Smooth muscle cell (in vitro differentiated cells): ENCODE measurements at regions not wholly inside any gene's neighbourhood (a gene's known extent, or its start where the extent isn't known, plus 50 kb on each side); places are given as distances from the start of the nearest gene placed in this dataset.

Source experiments
- DNase-seq: peaks from one replicate; lab custom pipeline; 2025; ENCODE audit not compliant: unreplicated experiment; lab: John Stamatoyannopoulos, UW
- H2AFZ ChIP-seq: fragments of 200-600 bp; sonication (generic); 2 replicates; pipeline ENCODE4 v1.6.0; 2016; ENCODE audit warnings: antibody characterized with exemption, low read depth, mild to moderate bottlenecking
- H3F3A ChIP-seq: fragments of 200-600 bp; sonication (generic); 2 replicates; pipeline ENCODE4 v1.6.0; 2017; ENCODE audit warnings: antibody characterized with exemption, low read depth
- H3K27ac ChIP-seq: fragments of 200-600 bp; sonication (generic); 2 replicates; pipeline ENCODE4 v1.5.1; 2016; ENCODE audit warnings: low read depth, mild to moderate bottlenecking
- H3K27me3 ChIP-seq: fragments of 200-600 bp; sonication (generic); 2 replicates; pipeline ENCODE4 v1.6.1; 2016; ENCODE audit warnings: low read depth, mild to moderate bottlenecking
- H3K36me3 ChIP-seq: fragments of 200-600 bp; sonication (generic); 2 replicates; pipeline ENCODE4 v1.5.1; 2016; ENCODE audit warnings: low read depth
- H3K4me1 ChIP-seq: fragments of 200-600 bp; sonication (generic); 2 replicates; pipeline ENCODE4 v1.5.1; 2016; ENCODE audit warnings: low read depth
- H3K4me2 ChIP-seq: fragments of 200-600 bp; sonication (generic); 2 replicates; pipeline ENCODE4 v1.6.0; 2016; ENCODE audit warnings: mild to moderate bottlenecking
- H3K4me3 ChIP-seq: fragments of 200-600 bp; sonication (generic); 2 replicates; pipeline ENCODE4 v1.5.1; 2016; ENCODE audit warnings: mild to moderate bottlenecking
- H3K79me2 ChIP-seq: fragments of 200-600 bp; sonication (generic); 2 replicates; pipeline ENCODE4 v1.6.0; 2016; ENCODE audit warnings: low read depth, mild to moderate bottlenecking
- H3K9ac ChIP-seq: fragments of 200-600 bp; sonication (generic); 2 replicates; pipeline ENCODE4 v1.6.0; 2016; ENCODE audit warnings: low read depth
- H3K9me3 ChIP-seq: fragments of 200-600 bp; sonication (generic); replicated peaks from 2 replicates; pipeline ENCODE4 v1.5.1; 2016; ENCODE audit warnings: low read depth
- H4K20me1 ChIP-seq: fragments of 200-600 bp; sonication (generic); 2 replicates; pipeline ENCODE4 v1.6.0; 2016; ENCODE audit warnings: low read depth
- WGBS: methylation state at CpG from one replicate; pipeline ENCODE4 v1.1.7; 2016; ENCODE audit warnings: low lambda C conversion rate; 5-methylcytosine and 5-hydroxymethylcytosine counted together
- TF ChIP-seq, protein P1 (sequence below): fragments of 200-600 bp; sonication (generic); IDR thresholded peaks from 2 replicates; pipeline ENCODE4 v1.5.1; 2017; ENCODE audit warnings: borderline replicate concordance, mild to moderate bottlenecking, antibody characterized with exemption; ENCODE audit not compliant: insufficient read depth, poor library complexity, severe bottlenecking

DNA sequence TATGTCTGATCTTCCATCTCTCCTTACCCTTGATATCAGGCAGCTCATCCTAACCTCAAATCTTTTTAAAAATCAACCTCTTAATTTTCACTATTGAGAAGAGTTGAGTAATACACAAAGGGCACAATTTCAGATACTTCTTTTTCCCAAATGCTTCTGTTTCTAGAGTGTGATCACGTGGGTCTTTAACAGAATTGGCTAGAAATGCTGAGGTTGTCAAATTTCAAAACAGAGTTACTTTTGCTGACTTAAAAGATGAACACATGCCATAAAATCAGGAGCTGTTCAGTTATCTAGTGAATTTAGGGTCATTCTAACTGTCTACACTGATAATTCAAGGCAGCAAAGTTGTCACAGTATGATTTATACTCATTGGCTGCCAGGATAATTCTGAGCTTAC is 63.6 kb upstream of the NGF start:
- no peak for DNase-seq
- Histone ChIP-seq H4K20me1 (no peaks in the 10 kb centered on the region), H3F3A (no peaks in the 10 kb centered on the region), H3K79me2 (no peaks in the 10 kb centered on the region), H3K27ac (no peak overlapping the region), H3K36me3 (no peaks in the 10 kb centered on the region), H3K9ac (no peak overlapping the region), H3K4me2 (no peak overlapping the region), H3K27me3 (no peaks in the 10 kb centered on the region), H3K4me3 (no peak overlapping the region), H3K9me3 (no peaks in the 10 kb centered on the region), H2AFZ (no peak overlapping the region), H3K4me1 (no peaks in the 10 kb centered on the region)
- WGBS, result 69% methylated on average over 1 of the region's 1 CpG
- TF ChIP-seq, protein P1, sequence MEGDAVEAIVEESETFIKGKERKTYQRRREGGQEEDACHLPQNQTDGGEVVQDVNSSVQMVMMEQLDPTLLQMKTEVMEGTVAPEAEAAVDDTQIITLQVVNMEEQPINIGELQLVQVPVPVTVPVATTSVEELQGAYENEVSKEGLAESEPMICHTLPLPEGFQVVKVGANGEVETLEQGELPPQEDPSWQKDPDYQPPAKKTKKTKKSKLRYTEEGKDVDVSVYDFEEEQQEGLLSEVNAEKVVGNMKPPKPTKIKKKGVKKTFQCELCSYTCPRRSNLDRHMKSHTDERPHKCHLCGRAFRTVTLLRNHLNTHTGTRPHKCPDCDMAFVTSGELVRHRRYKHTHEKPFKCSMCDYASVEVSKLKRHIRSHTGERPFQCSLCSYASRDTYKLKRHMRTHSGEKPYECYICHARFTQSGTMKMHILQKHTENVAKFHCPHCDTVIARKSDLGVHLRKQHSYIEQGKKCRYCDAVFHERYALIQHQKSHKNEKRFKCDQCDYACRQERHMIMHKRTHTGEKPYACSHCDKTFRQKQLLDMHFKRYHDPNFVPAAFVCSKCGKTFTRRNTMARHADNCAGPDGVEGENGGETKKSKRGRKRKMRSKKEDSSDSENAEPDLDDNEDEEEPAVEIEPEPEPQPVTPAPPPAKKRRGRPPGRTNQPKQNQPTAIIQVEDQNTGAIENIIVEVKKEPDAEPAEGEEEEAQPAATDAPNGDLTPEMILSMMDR, result no peak

DNA sequence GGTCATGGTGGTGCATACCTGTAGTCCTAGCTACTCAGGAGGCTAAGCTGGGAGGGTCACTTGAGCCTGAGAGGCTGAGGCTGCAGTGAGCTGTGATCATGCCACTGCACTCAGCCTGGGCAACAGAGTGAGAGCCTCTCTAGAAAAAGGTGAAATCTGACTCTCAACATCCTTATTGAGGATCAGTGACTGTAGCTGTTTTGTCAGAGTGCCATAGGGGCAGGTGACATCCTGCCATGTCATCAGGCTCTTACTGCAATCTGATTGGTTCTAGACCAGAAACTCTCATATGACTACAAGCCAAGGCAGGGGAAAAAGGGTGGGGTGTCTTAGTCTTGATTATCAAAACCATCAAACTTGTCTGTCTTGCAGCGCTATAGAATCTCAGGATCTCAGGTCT is 62.8 kb upstream of the NGF start:
- Histone ChIP-seq H3K27ac (no peak overlapping the region), H3K4me1 (no peaks in the 10 kb centered on the region)
- WGBS, result 100% methylated on average over 1 of the region's 1 CpG

DNA sequence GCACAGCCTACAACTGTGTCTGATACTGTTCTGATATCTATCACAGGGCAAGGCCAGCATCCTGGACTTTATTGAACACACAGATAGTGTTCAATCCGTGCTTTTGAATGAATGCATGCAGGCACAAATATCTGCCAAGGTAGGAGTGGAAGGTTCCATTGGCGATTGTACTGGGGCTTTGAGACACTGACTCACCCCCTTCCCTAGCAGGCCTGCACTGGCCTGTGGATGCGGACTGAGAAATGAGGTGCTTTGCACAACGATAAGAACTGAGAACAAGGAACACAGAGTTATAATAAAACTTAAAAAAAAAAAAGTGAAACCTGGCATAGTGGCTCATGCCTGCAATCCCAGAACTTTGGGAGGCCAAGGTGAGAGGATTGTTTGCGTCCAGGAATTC is 62.4 kb upstream of the NGF start:
- H3K9me3 ChIP-seq, result no peaks in the 10 kb centered on the region

More for the DNA sequence above, 62.8 kb upstream of the NGF start:
- Histone ChIP-seq H3K27me3 (no peaks in the 10 kb centered on the region), H2AFZ (no peak overlapping the region), H3F3A (no peaks in the 10 kb centered on the region), H3K36me3 (no peaks in the 10 kb centered on the region), H3K4me3 (no peak overlapping the region), H3K79me2 (no peaks in the 10 kb centered on the region), H3K9ac (no peak overlapping the region), H3K4me2 (no peak overlapping the region), H4K20me1 (no peaks in the 10 kb centered on the region), H3K9me3 (no peaks in the 10 kb centered on the region)
- TF ChIP-seq, protein P1, result no peak
- no peak for DNase-seq

DNA sequence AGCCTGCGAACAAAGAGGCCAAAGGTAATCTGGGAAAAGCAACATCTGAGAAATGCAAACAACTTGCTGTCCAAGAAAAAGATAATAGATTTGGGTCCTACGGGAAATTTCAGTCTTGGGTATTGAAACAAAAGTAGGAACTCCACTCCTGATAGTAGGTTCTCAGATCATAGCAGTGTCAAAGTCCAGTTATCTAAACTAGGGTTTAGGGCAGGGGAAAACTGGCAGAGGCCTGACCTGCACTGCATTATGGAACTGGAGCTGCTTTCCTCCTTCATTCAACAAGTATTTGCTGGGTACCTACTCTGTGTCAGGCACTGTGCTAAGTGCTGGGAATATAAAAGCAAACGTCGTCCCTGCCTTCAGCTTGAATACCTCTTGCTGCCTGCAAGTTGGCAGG is 60.7 kb upstream of the NGF start:
- Histone ChIP-seq H3K36me3 (no peaks in the 10 kb centered on the region), H3K27ac (no peak overlapping the region), H3K4me1 (no peaks in the 10 kb centered on the region), H4K20me1 (no peaks in the 10 kb centered on the region), H3K9me3 (no peaks in the 10 kb centered on the region), H3K27me3 (no peaks in the 10 kb centered on the region), H3F3A (no peaks in the 10 kb centered on the region), H3K9ac (no peak overlapping the region), H3K4me2 (no peak overlapping the region), H3K79me2 (no peaks in the 10 kb centered on the region), H3K4me3 (no peak overlapping the region), H2AFZ (no peak overlapping the region)
- 77% methylated on average over 4 of the region's 4 CpGs for WGBS
- TF ChIP-seq, protein P1, result no peak
- no peak for DNase-seq

More for the DNA sequence above, 62.4 kb upstream of the NGF start:
- WGBS, result 92% methylated on average over 5 of the region's 5 CpGs
- Histone ChIP-seq H3K36me3 (no peaks in the 10 kb centered on the region), H3K27me3 (no peaks in the 10 kb centered on the region), H3K79me2 (no peaks in the 10 kb centered on the region), H3F3A (no peaks in the 10 kb centered on the region), H3K4me3 (no peak overlapping the region), H3K27ac (no peak overlapping the region), H3K4me1 (no peaks in the 10 kb centered on the region), H2AFZ (no peak overlapping the region), H3K4me2 (no peak overlapping the region), H4K20me1 (no peaks in the 10 kb centered on the region), H3K9ac (no peak overlapping the region)
- no peak for DNase-seq
- TF ChIP-seq, protein P1, result no peak
